ENCODE measurements at regions not wholly inside any gene's neighbourhood (a gene's known extent, or its start where the extent isn't known, plus 50 kb on each side); places are given as distances from the start of the nearest gene placed in this dataset.
"Not testable (repeated sequence)": the region's sequence is repeated elsewhere in the genome, so short reads cannot be mapped to it uniquely, and the experiment has no call there.

- no peak for DNase-seq (ENCODE audit: low read depth)
Observed at GRCh38 chr12:17084831-17085230, 478.9 kb upstream of the LMO3 start.

- no peak for DNase-seq (ENCODE audit: low read depth)
Observed at GRCh38 chr12:17079251-17079909, 473.4 kb upstream of the LMO3 start.

- DNase-seq (ENCODE audit: low read depth), result no peak
Observed at GRCh38 chr12:17077594-17077993, 471.6 kb upstream of the LMO3 start.

GRCh38 chr12:17076811-17077210 lies 470.8 kb upstream of the LMO3 start:
- no peak for DNase-seq (ENCODE audit: low read depth)

- no peak for DNase-seq (ENCODE audit: low read depth)
Observed at GRCh38 chr12:17076028-17076744, 470.2 kb upstream of the LMO3 start.

- DNase-seq (ENCODE audit: low read depth), result no peak
Observed at GRCh38 chr12:17064834-17065233, 458.9 kb upstream of the LMO3 start.

- DNase-seq (ENCODE audit: low read depth), result no peak
Observed at GRCh38 chr12:17062267-17063036, 456.5 kb upstream of the LMO3 start.

- DNase-seq (ENCODE audit: low read depth), result no peak
Observed at GRCh38 chr12:17060260-17060659, 454.3 kb upstream of the LMO3 start.

GRCh38 chr12:17056546-17056945 lies 450.6 kb upstream of the LMO3 start:
- DNase-seq (ENCODE audit: low read depth), result no peak

- no peak for DNase-seq (ENCODE audit: low read depth)
Observed at GRCh38 chr12:17038923-17039322, 433.0 kb upstream of the LMO3 start.

GRCh38 chr12:17035372-17035771 lies 429.4 kb upstream of the LMO3 start:
- no peak for DNase-seq (ENCODE audit: low read depth)

- DNase-seq (ENCODE audit: low read depth), result no peak
Observed at GRCh38 chr12:17030338-17030737, 424.4 kb upstream of the LMO3 start.

- DNase-seq (ENCODE audit: low read depth), result no peak
Observed at GRCh38 chr12:17028348-17028747, 422.4 kb upstream of the LMO3 start.

GRCh38 chr12:17025424-17025823 lies 419.5 kb upstream of the LMO3 start:
- not testable (repeated sequence) for DNase-seq (ENCODE audit: low read depth)

GRCh38 chr12:17020765-17021164 lies 414.8 kb upstream of the LMO3 start:
- no peak for DNase-seq (ENCODE audit: low read depth)

- DNase-seq (ENCODE audit: low read depth), result no peak
Observed at GRCh38 chr12:17017402-17017801, 411.4 kb upstream of the LMO3 start.

GRCh38 chr12:17016116-17016864 lies 410.3 kb upstream of the LMO3 start:
- DNase-seq (ENCODE audit: low read depth), result no peak

- no peak for DNase-seq (ENCODE audit: low read depth)
Observed at GRCh38 chr12:17015501-17015900, 409.5 kb upstream of the LMO3 start.

GRCh38 chr12:17007442-17008040 lies 401.6 kb upstream of the LMO3 start:
- DNase-seq (ENCODE audit: low read depth), result not testable (repeated sequence)

GRCh38 chr12:16998538-16998937 lies 392.6 kb upstream of the LMO3 start:
- not testable (repeated sequence) for DNase-seq (ENCODE audit: low read depth)

- DNase-seq (ENCODE audit: low read depth), result no peak
Observed at GRCh38 chr12:16984484-16984883, 378.5 kb upstream of the LMO3 start.
